GM18907 (cell line): ENCODE measurements at regions not wholly inside any gene's neighbourhood (a gene's known extent, or its start where the extent isn't known, plus 50 kb on each side); places are given as distances from the start of the nearest gene placed in this dataset.
"Not testable (repeated sequence)": the region's sequence is repeated elsewhere in the genome, so short reads cannot be mapped to it uniquely, and the experiment has no call there.

Experiments
- ATAC-seq: cut with Tn5 transposase; IDR thresholded peaks from one replicate; pipeline ENCODE4 v1.9.1; 2021; ENCODE audit warnings: mild to moderate bottlenecking, moderate library complexity; ENCODE audit not compliant: unreplicated experiment

DNA sequence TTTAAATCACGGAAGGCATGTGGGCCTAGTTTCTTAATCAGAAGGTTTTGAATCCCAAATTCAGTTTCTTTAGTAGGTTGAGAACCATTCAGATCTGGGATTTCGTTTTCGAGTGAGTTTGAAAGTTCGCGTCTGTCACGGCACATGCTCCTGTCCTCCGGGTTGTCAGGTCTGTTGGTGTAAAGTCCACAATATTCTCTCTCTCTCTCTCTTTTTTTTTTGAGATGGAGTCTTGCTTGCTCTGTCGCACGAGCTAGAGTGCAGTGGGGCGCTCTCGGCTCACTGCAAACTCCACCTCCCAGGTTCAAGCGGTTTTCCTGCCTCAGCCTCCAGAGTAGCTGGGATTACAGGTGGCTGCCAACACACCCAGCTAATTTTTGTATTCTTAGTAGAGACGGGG, 4390.6 kb upstream of the TPTE start:
- not testable (repeated sequence) for ATAC-seq

DNA sequence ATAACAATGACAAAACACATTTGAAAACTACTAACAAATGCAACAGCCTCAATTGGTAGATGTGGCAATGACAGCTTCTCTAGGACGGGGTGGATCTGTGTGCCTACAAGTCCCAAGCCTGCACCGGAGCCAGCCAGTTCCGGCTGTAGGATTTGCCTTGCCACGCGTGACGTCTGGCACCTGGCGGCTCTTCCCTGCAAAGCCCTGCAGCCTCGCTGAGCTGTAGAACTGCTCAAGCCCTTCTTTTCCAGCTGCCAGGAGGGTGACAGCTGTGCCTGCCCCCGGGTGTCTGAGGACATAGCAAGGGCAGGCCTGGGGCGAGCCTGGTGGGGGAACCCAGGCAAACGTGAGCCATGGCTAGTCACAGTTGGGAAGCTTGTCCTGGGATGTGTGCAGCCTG, 4388.0 kb upstream of the TPTE start:
- not testable (repeated sequence) for ATAC-seq

DNA sequence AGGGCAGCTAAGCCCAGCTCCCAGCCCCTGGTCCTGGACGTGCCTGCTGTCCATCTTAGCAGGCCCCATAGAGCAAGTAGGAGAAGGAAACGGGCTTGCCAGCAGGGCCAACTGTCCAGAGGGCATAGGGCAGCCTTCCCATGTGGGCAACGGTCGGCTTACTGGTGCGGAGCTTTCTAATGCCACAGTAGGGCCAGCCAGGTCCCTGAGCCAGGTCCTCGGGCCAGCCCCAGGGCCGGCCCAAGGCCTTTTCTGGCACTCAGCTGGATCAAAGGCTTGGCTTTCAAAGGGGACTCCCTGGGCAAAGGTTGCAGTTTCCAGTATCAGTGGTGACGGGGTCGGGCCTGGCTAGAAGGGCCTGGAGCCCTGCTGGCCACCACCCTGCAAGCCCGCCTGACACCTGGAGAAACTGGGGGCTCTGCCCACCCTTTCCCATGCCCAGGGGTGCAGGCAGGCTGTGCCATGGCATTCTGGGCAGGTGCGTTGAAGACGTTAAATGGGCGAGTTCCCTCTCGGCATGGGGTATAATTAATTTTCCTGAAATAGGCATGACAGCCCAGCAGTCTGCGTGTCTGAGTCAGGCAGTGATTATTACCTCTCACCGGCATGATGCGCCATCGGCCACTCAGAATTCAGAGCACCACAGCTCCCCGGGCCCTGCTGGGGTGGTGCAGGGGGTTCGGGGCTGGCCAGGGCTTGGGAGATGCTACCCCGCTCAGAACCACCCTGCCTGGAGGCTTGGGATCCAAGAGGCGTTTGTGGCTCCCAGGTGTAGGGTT, 4387.3 kb upstream of the TPTE start:
- ATAC-seq, result not testable (repeated sequence)

GRCh38 chr21:6136732-6137131, 4384.7 kb upstream of the TPTE start:
- ATAC-seq, result not testable (repeated sequence)

GRCh38 chr21:6138244-6139136, 4382.9 kb upstream of the TPTE start:
- peak; percentile 44 for ATAC-seq

DNA sequence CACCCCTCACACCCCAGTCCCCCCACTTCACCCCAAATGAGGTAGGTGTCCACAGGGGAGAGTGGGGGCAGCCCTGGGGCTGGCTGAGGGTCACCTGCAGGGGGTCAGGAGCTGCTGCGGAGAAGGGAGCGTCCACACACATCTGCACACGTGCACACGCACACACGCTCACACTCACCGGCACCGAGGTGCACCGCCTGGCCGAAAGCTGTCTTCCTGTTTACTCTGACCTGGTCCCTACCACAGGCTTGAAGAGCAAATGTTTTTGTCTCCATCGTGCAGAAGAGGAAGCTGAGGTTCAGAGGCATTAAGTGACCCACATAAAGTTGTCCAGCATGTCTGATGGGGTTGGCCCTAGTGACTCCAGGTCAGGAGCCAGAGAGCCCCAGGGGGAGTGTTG, 4382.1 kb upstream of the TPTE start:
- ATAC-seq, result peak; percentile 50

DNA sequence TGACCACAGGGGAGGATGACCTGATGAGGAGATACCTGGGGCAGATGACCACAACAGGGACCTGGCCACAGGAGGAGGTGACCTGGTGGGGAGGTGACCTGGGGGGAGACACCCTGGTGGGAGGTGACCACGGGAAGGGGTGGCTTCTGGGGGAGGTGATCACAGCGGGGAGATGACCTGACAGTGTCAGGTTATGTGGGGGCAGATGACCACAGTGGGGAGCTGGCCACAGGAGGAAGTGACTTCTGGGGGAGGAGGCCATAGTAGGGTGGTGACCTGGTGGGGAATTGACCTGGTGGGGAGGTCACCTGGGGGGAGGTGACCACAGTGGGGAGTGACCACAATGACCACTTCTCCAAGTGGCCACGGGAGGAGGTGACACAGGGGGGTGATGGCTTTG, 4381.5 kb upstream of the TPTE start:
- not testable (repeated sequence) for ATAC-seq

DNA sequence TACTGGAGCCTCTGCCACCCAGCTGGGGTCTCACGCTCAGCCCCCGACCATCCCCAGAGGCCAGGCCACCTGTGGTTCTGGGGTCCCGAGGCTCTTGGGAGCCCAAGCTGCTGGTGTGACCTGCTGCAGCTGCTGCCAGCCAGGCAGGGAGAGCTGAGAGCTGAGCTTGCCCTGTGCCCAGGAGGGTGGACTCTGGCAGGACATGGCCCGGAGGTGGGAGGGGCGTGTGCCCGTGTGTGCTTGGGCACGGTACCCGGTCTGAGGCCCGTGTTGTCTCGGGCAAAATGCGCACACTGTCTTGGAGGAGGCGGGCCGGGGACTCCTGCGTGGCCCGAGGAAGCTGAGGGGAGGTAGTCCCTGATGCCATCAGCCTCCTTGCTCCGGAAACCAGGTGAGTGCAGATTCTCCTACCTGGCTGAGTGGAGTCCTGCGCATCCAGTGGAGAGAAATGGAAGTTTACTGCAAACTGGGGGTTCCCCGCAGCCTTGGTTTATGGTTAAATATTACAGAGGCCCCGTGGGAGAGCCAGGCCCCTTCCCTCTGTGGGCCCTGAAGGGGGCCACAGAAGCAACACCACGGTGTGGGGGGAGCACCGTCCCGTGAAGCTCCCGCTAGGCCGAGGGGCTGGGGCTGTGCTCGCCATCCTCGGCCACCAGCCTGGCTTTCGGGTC, 4380.8 kb upstream of the TPTE start:
- not testable (repeated sequence) for ATAC-seq

DNA sequence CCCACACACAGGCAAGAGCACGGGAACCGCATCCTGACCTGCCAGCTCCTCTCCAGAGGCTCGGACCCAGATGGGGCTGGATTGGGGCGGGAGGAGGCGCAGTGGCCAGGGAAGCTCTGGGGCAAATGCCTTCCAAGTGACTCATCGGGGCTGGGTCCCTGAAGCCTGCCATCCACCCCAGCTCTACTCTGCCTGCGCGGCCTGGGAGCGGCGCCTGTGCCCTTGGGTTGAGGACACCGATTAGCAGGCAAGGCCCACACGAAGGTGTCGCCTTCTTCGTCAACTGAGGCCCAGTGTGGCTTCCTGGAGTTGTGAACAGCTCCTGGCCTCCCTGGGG, 4380.3 kb upstream of the TPTE start:
- ATAC-seq, result not testable (repeated sequence)

DNA sequence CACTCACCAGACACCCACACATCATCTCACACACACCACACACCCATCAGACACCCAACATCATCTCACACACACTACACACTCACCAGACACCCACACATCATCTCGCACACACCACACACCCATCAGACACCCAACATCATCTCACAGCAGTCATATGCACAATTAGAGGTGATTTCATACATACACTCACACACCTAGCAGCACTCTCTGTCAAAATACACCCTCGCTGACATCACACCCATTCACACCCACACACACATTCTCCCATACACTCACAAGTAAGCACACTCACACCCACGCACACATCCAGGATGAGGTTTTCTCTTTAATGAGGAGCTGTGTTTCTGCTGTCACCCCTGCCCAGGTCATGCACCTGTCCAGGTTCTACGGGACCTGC, 4368.2 kb upstream of the TPTE start:
- ATAC-seq, result not testable (repeated sequence)

GRCh38 chr21:6154524-6155320, 4366.7 kb upstream of the TPTE start:
- ATAC-seq, result not testable (repeated sequence)

GRCh38 chr21:6156712-6157389, 4364.5 kb upstream of the TPTE start:
- ATAC-seq, result peak; percentile 73

DNA sequence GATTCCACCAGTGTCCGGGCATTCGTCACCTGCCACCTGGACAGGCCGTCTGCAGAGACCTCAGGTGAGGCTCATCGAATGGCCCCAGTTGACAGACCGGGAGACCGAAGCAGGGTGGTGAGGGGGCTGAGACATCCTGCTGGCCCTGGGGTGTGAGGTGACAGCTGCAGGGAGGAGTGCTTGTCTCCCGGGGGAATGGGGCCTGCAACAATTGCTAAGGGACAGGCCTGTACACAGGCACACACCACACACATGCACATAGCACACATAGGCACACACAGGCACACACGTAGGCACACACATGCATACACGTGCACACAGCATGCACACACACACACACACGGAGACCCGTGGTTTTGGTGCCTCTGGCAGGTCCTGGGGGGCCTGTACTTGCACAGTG, 4363.9 kb upstream of the TPTE start:
- ATAC-seq, result peak; percentile 28

DNA sequence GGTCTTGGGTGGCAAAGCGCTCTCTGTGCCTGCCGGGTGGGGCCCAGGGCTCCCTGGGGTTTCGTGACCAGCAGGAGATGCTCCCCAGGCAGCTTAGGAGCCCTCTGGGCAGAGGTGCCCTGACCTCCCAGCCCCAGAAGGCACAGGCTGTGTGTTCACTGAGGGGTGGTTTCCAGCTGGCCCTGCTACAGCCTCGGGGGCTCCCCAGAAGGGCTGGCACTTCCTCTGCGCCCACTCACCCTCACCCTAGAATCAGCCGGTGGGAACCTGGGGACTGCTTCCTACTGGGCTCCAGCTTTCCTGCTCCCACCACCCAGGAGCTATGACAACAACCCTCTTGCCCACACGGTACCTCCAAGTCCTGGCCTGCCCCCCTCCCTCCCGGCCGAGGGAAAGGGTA, 4363.2 kb upstream of the TPTE start:
- not testable (repeated sequence) for ATAC-seq
